Activated CD4-positive, alpha-beta memory T cell treated with anti-CD3 and anti-CD28 coated beads, Interleukin-2, amount 10 ng/mL, durations not matched to agents 7 days and 5 days (primary cell): ENCODE measurements at regions not wholly inside any gene's neighbourhood (a gene's known extent, or its start where the extent isn't known, plus 50 kb on each side); places are given as distances from the start of the nearest gene placed in this dataset.

ENCODE experiments used
- CTCF ChIA-PET: fragments of 350-600 bp; sonication (Branson Sonifier 250); formaldehyde crosslinking; loops from one replicate; lab custom pipeline; 2021; ENCODE audit warnings: antibody characterized with exemption, inconsistent platforms; lab: Charles Lee
- POLR2A ChIA-PET: fragments of 350-600 bp; sonication (Branson Sonifier 250); formaldehyde crosslinking; loops from one replicate; lab custom pipeline; 2021; ENCODE audit warnings: antibody characterized with exemption; lab: Charles Lee
- DNase-seq: peaks from one replicate; pipeline ENCODE4 v3.0.0-alpha.2; 2020
- H3K27ac Mint-ChIP-seq: one replicate; pipeline ENCODE4 v1.8.0; 2021; ENCODE audit warnings: mild to moderate bottlenecking, mixed read lengths
- H3K27me3 Mint-ChIP-seq: one replicate; pipeline ENCODE4 v1.8.0; 2021; ENCODE audit warnings: mixed read lengths
- H3K36me3 Mint-ChIP-seq: one replicate; pipeline ENCODE4 v1.8.0; 2021; ENCODE audit warnings: low read depth, mixed read lengths
- H3K4me1 Mint-ChIP-seq: one replicate; pipeline ENCODE4 v1.8.0; 2021; ENCODE audit warnings: mixed read lengths
- H3K4me3 Mint-ChIP-seq: one replicate; pipeline ENCODE4 v1.8.0; 2021; ENCODE audit warnings: mild to moderate bottlenecking, mixed read lengths
- H3K9me3 Mint-ChIP-seq: one replicate; pipeline ENCODE4 v1.8.0; 2021; ENCODE audit warnings: mixed read lengths

- ChIA-PET POLR2A (no interaction called here), CTCF (no interaction called here)
- no peak for DNase-seq
- Mint-ChIP-seq H3K4me1 (no peaks in the 10 kb centered on the region), H3K36me3 (no peaks in the 10 kb centered on the region), H3K27me3 (no peaks in the 10 kb centered on the region), H3K9me3 (no peaks in the 10 kb centered on the region), H3K4me3 (no peak overlapping the region), H3K27ac (no peak overlapping the region)
Observed at GRCh38 chr2:186183406-186183805, 302.7 kb upstream of the ZC3H15 start.

- CTCF ChIA-PET: no interaction called here
- Mint-ChIP-seq H3K27me3 (no peaks in the 10 kb centered on the region), H3K27ac (no peak overlapping the region), H3K36me3 (no peaks in the 10 kb centered on the region), H3K4me3 (no peak overlapping the region), H3K4me1 (no peaks in the 10 kb centered on the region), H3K9me3 (no peaks in the 10 kb centered on the region)
- POLR2A ChIA-PET: no interaction called here
- no peak for DNase-seq
Observed at GRCh38 chr2:186187854-186188253, 298.2 kb upstream of the ZC3H15 start.

- Mint-ChIP-seq H3K27ac (no peak overlapping the region), H3K4me3 (no peak overlapping the region), H3K27me3 (no peaks in the 10 kb centered on the region), H3K9me3 (no peaks in the 10 kb centered on the region), H3K36me3 (no peaks in the 10 kb centered on the region), H3K4me1 (no peaks in the 10 kb centered on the region)
- POLR2A ChIA-PET: no interaction called here
- no peak for DNase-seq
- CTCF ChIA-PET: no interaction called here
Observed at GRCh38 chr2:186189816-186190215, 296.2 kb upstream of the ZC3H15 start.

- POLR2A ChIA-PET: no interaction called here
- no peaks in the 10 kb centered on the region for H3K36me3 Mint-ChIP-seq
- no peak overlapping the region for H3K4me3 Mint-ChIP-seq
- H3K27ac Mint-ChIP-seq: no peak overlapping the region
- CTCF ChIA-PET: no interaction called here
- no peak for DNase-seq
- no peaks in the 10 kb centered on the region for H3K9me3 Mint-ChIP-seq
- H3K4me1 Mint-ChIP-seq: no peaks in the 10 kb centered on the region
- no peaks in the 10 kb centered on the region for H3K27me3 Mint-ChIP-seq
Observed at GRCh38 chr2:186195696-186196095, 290.4 kb upstream of the ZC3H15 start.

GRCh38 chr2:186197955-186198354 lies 288.1 kb upstream of the ZC3H15 start:
- H3K27ac Mint-ChIP-seq: no peak overlapping the region
- H3K4me3 Mint-ChIP-seq: no peak overlapping the region
- no peaks in the 10 kb centered on the region for H3K4me1 Mint-ChIP-seq
- H3K27me3 Mint-ChIP-seq: no peaks in the 10 kb centered on the region
- no peaks in the 10 kb centered on the region for H3K9me3 Mint-ChIP-seq
- ChIA-PET CTCF (no interaction called here), POLR2A (no interaction called here)
- H3K36me3 Mint-ChIP-seq: no peaks in the 10 kb centered on the region
- no peak for DNase-seq

- no peaks in the 10 kb centered on the region for H3K27me3 Mint-ChIP-seq
- no peak overlapping the region for H3K4me3 Mint-ChIP-seq
- no peak overlapping the region for H3K27ac Mint-ChIP-seq
- H3K36me3 Mint-ChIP-seq: no peaks in the 10 kb centered on the region
- no peak for DNase-seq
- ChIA-PET POLR2A (no interaction called here), CTCF (no interaction called here)
- no peaks in the 10 kb centered on the region for H3K4me1 Mint-ChIP-seq
- no peaks in the 10 kb centered on the region for H3K9me3 Mint-ChIP-seq
Observed at GRCh38 chr2:186199029-186199428, 287.0 kb upstream of the ZC3H15 start.

- H3K36me3 Mint-ChIP-seq: no peaks in the 10 kb centered on the region
- no peaks in the 10 kb centered on the region for H3K4me1 Mint-ChIP-seq
- no peak for DNase-seq
- H3K27ac Mint-ChIP-seq: no peak overlapping the region
- no peaks in the 10 kb centered on the region for H3K9me3 Mint-ChIP-seq
- no peaks in the 10 kb centered on the region for H3K27me3 Mint-ChIP-seq
- CTCF ChIA-PET: no interaction called here
- H3K4me3 Mint-ChIP-seq: no peak overlapping the region
- POLR2A ChIA-PET: no interaction called here
Observed at GRCh38 chr2:186201371-186201770, 284.7 kb upstream of the ZC3H15 start.

GRCh38 chr2:186205254-186205911 lies 280.7 kb upstream of the ZC3H15 start:
- no peak for DNase-seq
- Mint-ChIP-seq H3K4me3 (no peak overlapping the region), H3K27ac (no peak overlapping the region), H3K9me3 (no peaks in the 10 kb centered on the region), H3K27me3 (no peaks in the 10 kb centered on the region), H3K4me1 (no peaks in the 10 kb centered on the region), H3K36me3 (no peaks in the 10 kb centered on the region)
- ChIA-PET CTCF (no interaction called here), POLR2A (no interaction called here)

- Mint-ChIP-seq H3K27me3 (no peaks in the 10 kb centered on the region), H3K36me3 (no peaks in the 10 kb centered on the region), H3K9me3 (no peaks in the 10 kb centered on the region), H3K4me3 (no peak overlapping the region), H3K27ac (no peak overlapping the region), H3K4me1 (no peaks in the 10 kb centered on the region)
- DNase-seq: no peak
- POLR2A ChIA-PET: no interaction called here
- CTCF ChIA-PET: no interaction called here
Observed at GRCh38 chr2:186209532-186209931, 276.5 kb upstream of the ZC3H15 start.

GRCh38 chr2:186220409-186220808 lies 265.7 kb upstream of the ZC3H15 start:
- no peak for DNase-seq
- Mint-ChIP-seq H3K27ac (no peak overlapping the region), H3K4me3 (no peak overlapping the region), H3K27me3 (no peaks in the 10 kb centered on the region), H3K36me3 (no peaks in the 10 kb centered on the region), H3K4me1 (no peaks in the 10 kb centered on the region), H3K9me3 (peaks cover 3% of the 10 kb centered on the region)
- ChIA-PET POLR2A (no interaction called here), CTCF (no interaction called here)

- H3K9me3 Mint-ChIP-seq: peaks cover 36% of the 10 kb centered on the region
- H3K36me3 Mint-ChIP-seq: no peaks in the 10 kb centered on the region
- H3K27me3 Mint-ChIP-seq: no peaks in the 10 kb centered on the region
- no peaks in the 10 kb centered on the region for H3K4me1 Mint-ChIP-seq
- no peak overlapping the region for H3K4me3 Mint-ChIP-seq
- no peak for DNase-seq
- ChIA-PET CTCF (no interaction called here), POLR2A (no interaction called here)
- no peak overlapping the region for H3K27ac Mint-ChIP-seq
Observed at GRCh38 chr2:186229265-186229664, 256.8 kb upstream of the ZC3H15 start.

- Mint-ChIP-seq H3K4me3 (no peak overlapping the region), H3K27ac (no peak overlapping the region), H3K36me3 (no peaks in the 10 kb centered on the region), H3K27me3 (no peaks in the 10 kb centered on the region), H3K9me3 (no peaks in the 10 kb centered on the region), H3K4me1 (no peaks in the 10 kb centered on the region)
- ChIA-PET CTCF (no interaction called here), POLR2A (no interaction called here)
- no peak for DNase-seq
Observed at GRCh38 chr2:186241874-186242273, 244.2 kb upstream of the ZC3H15 start.

GRCh38 chr2:186254759-186255158 lies 231.3 kb upstream of the ZC3H15 start:
- DNase-seq: no peak
- POLR2A ChIA-PET: no interaction called here
- CTCF ChIA-PET: interaction anchor here (0.7 kb wide), 1 partner anchor 344 kb away, joined by 3 read pairs; no protein-coding TSS in a partner anchor

GRCh38 chr2:186255823-186256222 lies 230.2 kb upstream of the ZC3H15 start:
- POLR2A ChIA-PET: no interaction called here
- Mint-ChIP-seq H3K4me3 (no peak overlapping the region), H3K27me3 (no peaks in the 10 kb centered on the region), H3K27ac (no peak overlapping the region), H3K36me3 (no peaks in the 10 kb centered on the region), H3K9me3 (no peaks in the 10 kb centered on the region), H3K4me1 (no peaks in the 10 kb centered on the region)
- no peak for DNase-seq
- CTCF ChIA-PET: no interaction called here

More at GRCh38 chr2:186254759-186255158, 231.3 kb upstream of the ZC3H15 start:
- H3K9me3 Mint-ChIP-seq: no peaks in the 10 kb centered on the region
- H3K27ac Mint-ChIP-seq: no peak overlapping the region
- H3K27me3 Mint-ChIP-seq: no peaks in the 10 kb centered on the region
- no peaks in the 10 kb centered on the region for H3K36me3 Mint-ChIP-seq
- no peak overlapping the region for H3K4me3 Mint-ChIP-seq
- no peaks in the 10 kb centered on the region for H3K4me1 Mint-ChIP-seq
